GM18499 (cell line): ENCODE measurements at regions not wholly inside any gene's neighbourhood (a gene's known extent, or its start where the extent isn't known, plus 50 kb on each side); places are given as distances from the start of the nearest gene placed in this dataset.

Experiments
- ATAC-seq: cut with Tn5 transposase; IDR thresholded peaks from one replicate; pipeline ENCODE4 v1.9.1; 2021; ENCODE audit warnings: moderate number of reproducible peaks; ENCODE audit not compliant: insufficient read depth, unreplicated experiment

DNA sequence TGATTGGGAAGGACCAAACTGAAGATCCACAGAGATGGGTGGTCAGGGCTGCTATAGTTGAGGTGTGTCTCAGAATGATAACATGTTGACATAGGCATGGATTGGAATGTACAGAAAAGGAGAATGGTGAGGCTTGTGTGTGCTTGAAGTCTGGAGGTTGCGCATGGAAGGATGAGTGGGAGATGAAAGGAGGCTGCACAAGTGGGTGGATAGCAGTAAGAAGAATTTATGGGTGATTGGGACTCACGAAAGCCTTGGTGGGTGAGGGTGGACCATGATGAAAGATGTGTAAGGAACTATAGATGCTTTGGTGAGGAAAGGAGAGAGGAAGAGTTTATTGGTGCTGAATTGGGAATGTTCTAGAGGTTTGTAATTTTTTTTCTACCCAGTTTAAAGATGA is 1287.7 kb downstream of the UQCRFS1 start:
- ATAC-seq = no peak

- no peak for ATAC-seq
Observed at GRCh38 chr19:27922970-27923369, 1290.0 kb downstream of the UQCRFS1 start.

DNA sequence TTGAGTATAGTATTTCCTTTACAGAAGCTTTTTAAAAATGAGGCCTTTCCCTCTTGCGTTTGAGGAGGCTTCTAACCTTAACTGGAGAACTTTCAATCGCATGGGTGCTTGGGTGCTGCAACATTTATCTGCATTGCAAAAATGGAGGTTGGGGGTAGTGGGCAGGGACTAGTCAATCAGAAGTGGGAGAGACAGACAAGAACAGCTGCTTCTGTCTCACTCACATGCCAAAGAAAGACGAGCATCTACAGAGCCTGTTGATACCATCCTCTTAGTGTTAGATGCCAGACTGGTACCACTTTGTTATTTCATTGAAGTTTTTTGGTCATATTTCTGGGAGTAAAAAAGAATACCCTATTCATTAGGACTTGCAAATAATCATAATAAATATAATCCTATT is 1292.2 kb downstream of the UQCRFS1 start:
- no peak for ATAC-seq

- no peak for ATAC-seq
Observed at GRCh38 chr19:27918818-27919217, 1294.1 kb downstream of the UQCRFS1 start.

- ATAC-seq = no peak
Observed at GRCh38 chr19:27911122-27911898, 1301.6 kb downstream of the UQCRFS1 start.

- ATAC-seq = no peak
Observed at GRCh38 chr19:27909861-27910260, 1303.1 kb downstream of the UQCRFS1 start.

- ATAC-seq = no peak
Observed at GRCh38 chr19:27909185-27909840, 1303.6 kb downstream of the UQCRFS1 start.

GRCh38 chr19:27906081-27906480 is 1306.9 kb downstream of the UQCRFS1 start:
- ATAC-seq = no peak

DNA sequence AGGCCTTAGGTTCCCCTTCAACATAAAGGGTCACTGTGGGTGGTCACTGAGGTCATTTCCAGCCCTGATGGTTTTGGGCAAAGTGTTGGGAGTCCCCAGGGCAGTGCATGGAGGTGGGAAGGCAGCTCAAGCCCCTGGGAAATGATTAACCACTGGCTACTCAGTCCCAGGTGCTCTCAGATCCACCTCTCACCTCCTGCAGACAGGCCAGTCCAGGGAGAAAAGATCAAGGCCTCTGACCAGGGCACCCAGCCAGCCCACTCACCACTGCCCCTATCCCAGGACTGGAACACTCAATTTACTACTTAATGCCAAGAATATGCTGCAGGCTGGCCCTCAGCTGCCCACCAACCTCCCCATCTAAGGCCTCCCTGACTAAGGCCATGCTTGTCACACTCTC is 1307.9 kb downstream of the UQCRFS1 start:
- no peak for ATAC-seq

DNA sequence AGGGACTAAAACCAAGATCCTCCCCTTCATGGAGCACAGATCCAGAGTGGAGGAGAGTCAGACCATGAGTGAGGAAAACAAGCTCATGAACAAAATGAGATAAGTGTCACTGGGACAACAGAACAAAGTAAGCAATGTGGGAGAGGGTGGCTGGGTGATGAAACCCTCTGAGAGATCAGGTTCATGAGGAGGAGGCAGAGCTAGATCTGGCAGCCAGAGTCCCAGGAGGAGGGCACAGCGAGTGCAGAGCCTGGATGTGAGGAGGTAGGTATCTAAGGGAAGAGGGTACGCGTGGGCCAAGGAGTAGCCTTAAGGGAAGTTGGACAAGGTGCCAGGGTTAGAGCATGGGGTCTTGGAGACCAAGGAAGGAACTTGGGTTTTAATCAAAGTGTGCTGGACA is 1311.9 kb downstream of the UQCRFS1 start:
- ATAC-seq = no peak

GRCh38 chr19:27896091-27896490 is 1316.9 kb downstream of the UQCRFS1 start:
- ATAC-seq = no peak

- ATAC-seq = no peak
Observed at GRCh38 chr19:27894906-27895754, 1317.8 kb downstream of the UQCRFS1 start.

GRCh38 chr19:27892500-27892899 is 1320.5 kb downstream of the UQCRFS1 start:
- ATAC-seq = no peak

DNA sequence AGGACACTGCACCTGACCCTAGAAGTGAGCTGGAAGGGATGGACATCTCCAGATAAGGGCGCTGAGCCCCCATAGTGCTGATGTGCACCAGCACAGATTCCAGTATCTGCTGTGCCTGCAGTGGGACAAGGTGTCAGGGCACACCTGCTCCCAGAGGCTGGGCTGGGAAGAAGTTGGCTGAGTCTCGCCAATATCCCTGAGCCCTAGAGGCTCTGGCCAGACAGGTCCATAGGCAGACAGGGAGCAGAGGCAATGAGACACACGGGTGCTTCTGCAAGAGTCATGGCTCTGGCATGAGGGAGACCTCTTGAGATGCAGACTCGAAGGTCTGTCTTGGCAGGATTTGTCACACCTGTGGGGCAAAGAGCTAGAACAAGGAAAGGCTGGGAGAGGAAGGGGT is 1321.5 kb downstream of the UQCRFS1 start:
- ATAC-seq = no peak

- ATAC-seq = no peak
Observed at GRCh38 chr19:27890696-27891095, 1322.3 kb downstream of the UQCRFS1 start.

DNA sequence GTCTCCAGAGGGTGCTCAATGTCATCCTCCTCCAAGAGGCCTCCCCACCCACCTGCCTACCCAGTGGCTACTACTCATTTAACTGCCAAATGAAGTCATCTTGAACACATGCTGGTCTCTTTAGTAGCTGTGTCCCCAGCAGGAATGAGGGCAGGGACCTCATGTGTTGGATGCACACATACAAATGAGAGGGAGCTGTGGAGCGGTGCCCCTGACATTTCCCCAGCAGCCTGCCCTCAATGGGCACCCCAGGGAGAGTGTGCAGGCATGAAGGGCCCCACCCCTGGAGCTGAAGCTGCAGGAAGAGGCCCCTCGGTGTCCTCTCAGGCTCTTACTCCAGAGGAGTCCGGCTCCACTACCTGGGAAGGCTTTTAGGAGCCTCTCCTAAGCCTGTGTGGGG is 1322.7 kb downstream of the UQCRFS1 start:
- ATAC-seq = no peak

DNA sequence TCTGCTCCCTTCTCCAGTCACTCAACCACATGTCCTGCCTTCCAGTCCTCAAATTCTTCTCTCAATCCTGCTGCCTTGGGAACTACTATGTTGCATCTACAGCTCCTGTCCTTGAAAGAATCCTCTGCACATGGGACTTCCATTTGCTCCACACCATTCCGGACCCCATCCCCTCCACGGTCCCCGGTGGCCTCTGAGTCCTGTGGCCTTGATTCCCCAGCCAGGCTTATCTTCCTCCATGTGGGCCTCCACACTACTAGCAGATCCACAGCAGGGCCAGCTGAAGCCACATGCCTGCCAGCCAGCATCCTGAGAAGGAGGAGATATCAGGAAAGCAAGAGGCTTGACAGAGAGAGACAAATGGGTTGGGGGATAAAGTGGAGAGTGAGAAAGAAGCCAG is 1323.8 kb downstream of the UQCRFS1 start:
- no peak for ATAC-seq

- ATAC-seq = no peak
Observed at GRCh38 chr19:27887946-27888345, 1325.0 kb downstream of the UQCRFS1 start.

DNA sequence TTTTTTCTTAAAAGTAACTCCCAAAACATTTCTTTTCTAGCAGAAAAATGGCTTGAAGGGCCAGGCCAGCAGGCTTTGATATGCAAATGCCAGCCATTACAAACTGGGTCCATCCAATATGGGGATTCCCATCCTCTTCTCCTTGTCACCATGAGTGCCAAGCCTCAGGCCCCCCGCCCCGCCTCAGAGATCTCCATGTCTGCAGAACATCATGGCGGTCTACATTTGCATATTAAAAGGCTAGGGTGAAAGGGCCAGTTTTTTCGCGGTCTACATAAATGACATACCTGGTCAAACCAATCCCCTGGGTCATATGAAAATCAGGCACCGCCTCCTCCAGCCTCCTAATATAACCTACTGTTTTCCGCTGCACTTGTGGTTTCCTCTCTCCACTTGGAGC is 1327.6 kb downstream of the UQCRFS1 start:
- ATAC-seq = no peak

- ATAC-seq = no peak
Observed at GRCh38 chr19:27884376-27884775, 1328.6 kb downstream of the UQCRFS1 start.

- no peak for ATAC-seq
Observed at GRCh38 chr19:27881213-27881612, 1331.7 kb downstream of the UQCRFS1 start.
